Liver (tissue), 8 donors: ENCODE measurements at regions not wholly inside any gene's neighbourhood (a gene's known extent, or its start where the extent isn't known, plus 50 kb on each side); places are given as distances from the start of the nearest gene placed in this dataset.

Experiments used
- DNase-seq: peaks from one replicate; pipeline ENCODE4 v3.0.0-alpha.2; 2017; ENCODE audit warnings: low spot score
- H3K27ac ChIP-seq, 2 donors: one replicate each; pipeline ENCODE4 v1.7.0; 2013; ENCODE audit warnings: inconsistent platforms in 2 of 2, low read length in 2 of 2, control low read depth in 1 of 2, low read depth in 1 of 2, mild to moderate bottlenecking in 1 of 2
- H3K27me3 ChIP-seq, 4 donors: one replicate each; pipeline versions ENCODE4 v1.6.1 to v1.7.0; 2013; ENCODE audit warnings: low read length in 3 of 4, inconsistent platforms in 1 of 4, mild to moderate bottlenecking in 1 of 4, moderate library complexity in 1 of 4; ENCODE audit not compliant: control insufficient read depth in 4 of 4, insufficient read depth in 4 of 4
- H3K36me3 ChIP-seq, 4 donors: one replicate each; pipeline versions ENCODE4 v1.6.1 to v1.7.0; 2013; ENCODE audit warnings: low read length in 3 of 4, mild to moderate bottlenecking in 3 of 4, low read depth in 1 of 4, moderate library complexity in 1 of 4; ENCODE audit not compliant: control insufficient read depth in 4 of 4, insufficient read depth in 3 of 4
- H3K4me1 ChIP-seq, 4 donors: one replicate each; pipeline versions ENCODE4 v1.6.1 to v1.7.0; 2013; ENCODE audit warnings: low read length in 3 of 4, mild to moderate bottlenecking in 3 of 4, moderate library complexity in 1 of 4; ENCODE audit not compliant: control insufficient read depth in 4 of 4, insufficient read depth in 4 of 4
- H3K4me3 ChIP-seq, 3 donors: one replicate each; pipeline versions ENCODE4 v1.6.1 to v1.7.0; 2013; ENCODE audit warnings: low read length in 3 of 3, control low read depth in 1 of 3, low read depth in 1 of 3, mild to moderate bottlenecking in 1 of 3
- H3K9ac ChIP-seq, 2 donors: one replicate each; pipeline ENCODE4 v1.7.0; 2013; ENCODE audit warnings: low read length in 2 of 2, mild to moderate bottlenecking in 2 of 2, moderate library complexity in 2 of 2, control low read depth in 1 of 2, low read depth in 1 of 2
- H3K9me3 ChIP-seq, 4 donors: one replicate each; pipeline versions ENCODE4 v1.6.1 to v1.7.0; 2013; ENCODE audit warnings: low read length in 3 of 4; ENCODE audit not compliant: control insufficient read depth in 4 of 4
- ATF3 ChIP-seq: IDR thresholded peaks from 2 replicates; pipeline ENCODE4 v1.6.1; 2016; ENCODE audit warnings: antibody characterized with exemption
- EGR1 ChIP-seq, 2 donors: IDR thresholded peaks; 2 replicates each; pipeline ENCODE4 v1.6.1; 2016 to 2018; ENCODE audit warnings: antibody characterized with exemption in 2 of 2, low read depth in 2 of 2
- FOXA1 ChIP-seq: IDR thresholded peaks from 2 replicates; pipeline ENCODE4 v1.6.1; 2016; ENCODE audit warnings: antibody characterized with exemption
- FOXA2 ChIP-seq: IDR thresholded peaks from 2 replicates; pipeline ENCODE4 v1.6.1; 2016; ENCODE audit warnings: antibody characterized with exemption
- GABPA ChIP-seq, 2 donors: IDR thresholded peaks in 1 of 2; conservative IDR thresholded peaks in 1 of 2; 2 replicates each; pipeline ENCODE4 v1.6.1; 2016; ENCODE audit warnings: antibody characterized with exemption in 2 of 2, mild to moderate bottlenecking in 1 of 2, moderate library complexity in 1 of 2
- HNF4A ChIP-seq, 2 donors: conservative IDR thresholded peaks; 2 replicates each; pipeline ENCODE4 v1.6.1; 2016; ENCODE audit warnings: antibody characterized with exemption in 2 of 2, mild to moderate bottlenecking in 2 of 2
- HNF4G ChIP-seq: IDR thresholded peaks from 2 replicates; pipeline ENCODE4 v1.6.1; 2016; ENCODE audit warnings: antibody characterized with exemption
- JUND ChIP-seq, 2 donors: IDR thresholded peaks; 2 replicates each; pipeline ENCODE4 v1.6.1; 2016; ENCODE audit warnings: antibody characterized with exemption in 2 of 2
- MAX ChIP-seq: IDR thresholded peaks from 2 replicates; pipeline ENCODE4 v1.6.1; 2016; ENCODE audit warnings: antibody characterized with exemption
- NR2F2 ChIP-seq: IDR thresholded peaks from 2 replicates; pipeline ENCODE4 v1.6.1; 2016; ENCODE audit warnings: antibody characterized with exemption
- RAD21 ChIP-seq, 2 donors: IDR thresholded peaks; 2 replicates each; pipeline ENCODE4 v1.6.1; 2016; ENCODE audit warnings: antibody characterized with exemption in 2 of 2, mild to moderate bottlenecking in 2 of 2
- RXRA ChIP-seq, 2 donors: IDR thresholded peaks; 2 replicates each; pipeline ENCODE4 v1.6.1; 2017 to 2018; ENCODE audit warnings: antibody characterized with exemption in 2 of 2, mild to moderate bottlenecking in 1 of 2
- SP1 ChIP-seq: IDR thresholded peaks from 2 replicates; pipeline ENCODE4 v1.6.1; 2018; ENCODE audit warnings: antibody characterized with exemption, mild to moderate bottlenecking
- TAF1 ChIP-seq: conservative IDR thresholded peaks from 2 replicates; pipeline ENCODE4 v1.6.1; 2016; ENCODE audit warnings: antibody characterized with exemption, mild to moderate bottlenecking
- YY1 ChIP-seq: IDR thresholded peaks from 2 replicates; pipeline ENCODE4 v1.6.1; 2016; ENCODE audit warnings: antibody characterized with exemption, mild to moderate bottlenecking
- ZBTB33 ChIP-seq: IDR thresholded peaks from 2 replicates; pipeline ENCODE4 v1.6.1; 2016; ENCODE audit warnings: antibody characterized with exemption
- WGBS: extraction: QIAGEN DNeasy Blood & Tissue Kit; methylation state at CpG from one replicate; pipeline ENCODE4 v1.1.7; 2013; 5-methylcytosine and 5-hydroxymethylcytosine counted together
- TF ChIP-seq, protein P1 (sequence below): IDR thresholded peaks from 2 replicates; pipeline ENCODE4 v1.6.1; 2016; ENCODE audit warnings: antibody characterized with exemption, mild to moderate bottlenecking
- TF ChIP-seq, protein P2 (sequence below): fragments of 150-350 bp; IDR thresholded peaks from 2 replicates; pipeline ENCODE4 v1.5.1; 2017; ENCODE audit warnings: improper control_type of control experiment, low read depth, low read length; ENCODE audit not compliant: missing input control
- donor health status: healthy.
- donor health status: healthy.
- donor health status: healthy.
- donor health status: healthy.
- donor health status: healthy.

- 82% methylated on average over 3 of the region's 3 CpGs for WGBS
Observed at GRCh38 chr11:25211635-25212254, 714.9 kb downstream of the LUZP2 start.

More at GRCh38 chr11:25211635-25212254, 714.9 kb downstream of the LUZP2 start:
- Histone ChIP-seq H3K4me3 (no peak overlapping the region), H3K4me1 (no peaks in the 10 kb centered on the region), H3K27me3 (no peaks in the 10 kb centered on the region), H3K9me3 (peaks cover 0 to 5% (median under 1%) of the 10 kb centered on the region in 4 donors), H3K36me3 (no peaks in the 10 kb centered on the region), H3K9ac (no peak overlapping the region), H3K27ac (no peak overlapping the region)
- no peak for TF ChIP-seq NR2F2
- TF ChIP-seq FOXA2: no peak
- TF ChIP-seq EGR1 (IDR thresholded peaks at IDR 0.05; ENCODE audit: low read depth in 2 of 2): no peak
- no peak for TF ChIP-seq HNF4A (conservative IDR thresholded peaks at IDR 0.05)
- no peak for TF ChIP-seq SP1
- no peak for TF ChIP-seq YY1
- no peak for TF ChIP-seq ATF3
- TF ChIP-seq GABPA (IDR thresholded peaks at IDR 0.05 in 1 of 2, conservative IDR thresholded peaks at IDR 0.05 in 1 of 2): no peak
- no peak for TF ChIP-seq JUND (IDR thresholded peaks at IDR 0.05)
- TF ChIP-seq ZBTB33: no peak
- TF ChIP-seq RXRA (IDR thresholded peaks at IDR 0.05): no peak
- TF ChIP-seq, protein P1, sequence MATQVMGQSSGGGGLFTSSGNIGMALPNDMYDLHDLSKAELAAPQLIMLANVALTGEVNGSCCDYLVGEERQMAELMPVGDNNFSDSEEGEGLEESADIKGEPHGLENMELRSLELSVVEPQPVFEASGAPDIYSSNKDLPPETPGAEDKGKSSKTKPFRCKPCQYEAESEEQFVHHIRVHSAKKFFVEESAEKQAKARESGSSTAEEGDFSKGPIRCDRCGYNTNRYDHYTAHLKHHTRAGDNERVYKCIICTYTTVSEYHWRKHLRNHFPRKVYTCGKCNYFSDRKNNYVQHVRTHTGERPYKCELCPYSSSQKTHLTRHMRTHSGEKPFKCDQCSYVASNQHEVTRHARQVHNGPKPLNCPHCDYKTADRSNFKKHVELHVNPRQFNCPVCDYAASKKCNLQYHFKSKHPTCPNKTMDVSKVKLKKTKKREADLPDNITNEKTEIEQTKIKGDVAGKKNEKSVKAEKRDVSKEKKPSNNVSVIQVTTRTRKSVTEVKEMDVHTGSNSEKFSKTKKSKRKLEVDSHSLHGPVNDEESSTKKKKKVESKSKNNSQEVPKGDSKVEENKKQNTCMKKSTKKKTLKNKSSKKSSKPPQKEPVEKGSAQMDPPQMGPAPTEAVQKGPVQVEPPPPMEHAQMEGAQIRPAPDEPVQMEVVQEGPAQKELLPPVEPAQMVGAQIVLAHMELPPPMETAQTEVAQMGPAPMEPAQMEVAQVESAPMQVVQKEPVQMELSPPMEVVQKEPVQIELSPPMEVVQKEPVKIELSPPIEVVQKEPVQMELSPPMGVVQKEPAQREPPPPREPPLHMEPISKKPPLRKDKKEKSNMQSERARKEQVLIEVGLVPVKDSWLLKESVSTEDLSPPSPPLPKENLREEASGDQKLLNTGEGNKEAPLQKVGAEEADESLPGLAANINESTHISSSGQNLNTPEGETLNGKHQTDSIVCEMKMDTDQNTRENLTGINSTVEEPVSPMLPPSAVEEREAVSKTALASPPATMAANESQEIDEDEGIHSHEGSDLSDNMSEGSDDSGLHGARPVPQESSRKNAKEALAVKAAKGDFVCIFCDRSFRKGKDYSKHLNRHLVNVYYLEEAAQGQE: no peak
- TF ChIP-seq RAD21 (IDR thresholded peaks at IDR 0.05): no peak
- TF ChIP-seq TAF1: no peak
- TF ChIP-seq, protein P2, sequence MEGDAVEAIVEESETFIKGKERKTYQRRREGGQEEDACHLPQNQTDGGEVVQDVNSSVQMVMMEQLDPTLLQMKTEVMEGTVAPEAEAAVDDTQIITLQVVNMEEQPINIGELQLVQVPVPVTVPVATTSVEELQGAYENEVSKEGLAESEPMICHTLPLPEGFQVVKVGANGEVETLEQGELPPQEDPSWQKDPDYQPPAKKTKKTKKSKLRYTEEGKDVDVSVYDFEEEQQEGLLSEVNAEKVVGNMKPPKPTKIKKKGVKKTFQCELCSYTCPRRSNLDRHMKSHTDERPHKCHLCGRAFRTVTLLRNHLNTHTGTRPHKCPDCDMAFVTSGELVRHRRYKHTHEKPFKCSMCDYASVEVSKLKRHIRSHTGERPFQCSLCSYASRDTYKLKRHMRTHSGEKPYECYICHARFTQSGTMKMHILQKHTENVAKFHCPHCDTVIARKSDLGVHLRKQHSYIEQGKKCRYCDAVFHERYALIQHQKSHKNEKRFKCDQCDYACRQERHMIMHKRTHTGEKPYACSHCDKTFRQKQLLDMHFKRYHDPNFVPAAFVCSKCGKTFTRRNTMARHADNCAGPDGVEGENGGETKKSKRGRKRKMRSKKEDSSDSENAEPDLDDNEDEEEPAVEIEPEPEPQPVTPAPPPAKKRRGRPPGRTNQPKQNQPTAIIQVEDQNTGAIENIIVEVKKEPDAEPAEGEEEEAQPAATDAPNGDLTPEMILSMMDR: no peak
- TF ChIP-seq MAX: no peak
- TF ChIP-seq FOXA1: no peak
- TF ChIP-seq HNF4G: no peak
- DNase-seq: no peak
